ENCODE measurements at regions not wholly inside any gene's neighbourhood (a gene's known extent, or its start where the extent isn't known, plus 50 kb on each side); places are given as distances from the start of the nearest gene placed in this dataset.

DNA sequence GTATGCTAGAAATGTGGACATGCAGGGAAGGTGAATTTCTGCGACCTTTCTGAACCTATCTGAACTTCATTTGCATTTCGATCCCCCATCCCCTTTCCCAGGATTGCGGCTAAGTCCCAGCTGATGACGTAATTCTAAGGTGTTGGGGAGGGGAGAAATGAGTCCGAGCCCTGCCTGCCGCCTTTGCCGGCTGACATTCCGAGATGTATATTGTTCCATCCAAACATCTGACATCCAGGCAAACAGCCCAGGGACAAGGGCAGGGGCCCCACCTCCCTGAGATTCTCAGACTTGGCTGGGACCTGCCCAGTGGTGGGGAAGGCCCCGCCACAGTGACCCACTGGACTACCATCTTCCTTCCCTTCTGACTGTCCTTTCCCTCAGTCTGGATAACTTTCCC lies 494.6 kb downstream of the ENC1 start:
- H3K36me3 ChIP-seq (ENCODE audit: control insufficient read depth, insufficient read depth, low read length), result no peaks in the 10 kb centered on the region
- no peaks in the 10 kb centered on the region for H3K27me3 ChIP-seq (ENCODE audit: control insufficient read depth, insufficient read depth, low read length, poor library complexity, severe bottlenecking)
- H3K4me1 ChIP-seq (ENCODE audit: control insufficient read depth, insufficient read depth, low read length), result peaks cover 3% of the 10 kb centered on the region
- WGBS, 2 experiments, result 90 to 92% methylated on average over 9 of the region's 9 CpGs
- H3K27ac ChIP-seq (ENCODE audit: insufficient read depth, low read depth, low read length, poor library complexity, severe bottlenecking), result no peak overlapping the region
- H3K9me3 ChIP-seq (ENCODE audit: control insufficient read depth, low read length), result no peaks in the 10 kb centered on the region
- H3K4me3 ChIP-seq (ENCODE audit: insufficient read depth, low read depth, low read length), result no peak overlapping the region

GRCh38 chr5:74143721-74144330 lies 496.7 kb downstream of the ENC1 start:
- 90 to 93% methylated on average over 16 of the region's 16 CpGs for WGBS, 2 experiments
- Histone ChIP-seq H3K9me3 (ENCODE audit: control insufficient read depth, low read length) (no peaks in the 10 kb centered on the region), H3K4me3 (ENCODE audit: insufficient read depth, low read depth, low read length) (no peak overlapping the region)

DNA sequence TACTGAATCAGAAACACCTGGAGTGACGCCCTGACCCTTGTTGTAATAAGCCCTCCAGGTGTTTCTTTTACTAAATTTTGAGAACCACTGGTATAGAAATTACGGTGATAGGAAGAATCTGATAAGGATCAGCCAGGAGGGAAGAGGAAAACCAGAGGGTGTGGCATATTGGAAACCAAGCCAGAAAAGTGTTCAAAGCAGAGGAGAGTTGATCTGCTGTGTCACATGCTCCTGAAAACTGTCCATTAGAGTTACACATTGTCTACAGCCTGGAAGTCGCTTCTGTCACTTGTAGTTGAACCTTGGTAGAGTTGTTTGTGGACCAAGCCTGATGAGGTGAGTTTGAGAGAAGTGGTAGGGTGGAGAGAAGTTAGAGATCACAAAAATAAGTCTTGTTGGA lies 497.4 kb downstream of the ENC1 start:
- WGBS, 2 experiments, result 89 to 96% methylated on average over 3 of the region's 3 CpGs

More at GRCh38 chr5:74143721-74144330, 496.7 kb downstream of the ENC1 start:
- H3K27ac ChIP-seq (ENCODE audit: insufficient read depth, low read depth, low read length, poor library complexity, severe bottlenecking), result no peak overlapping the region
- H3K36me3 ChIP-seq (ENCODE audit: control insufficient read depth, insufficient read depth, low read length), result no peaks in the 10 kb centered on the region
- no peaks in the 10 kb centered on the region for H3K27me3 ChIP-seq (ENCODE audit: control insufficient read depth, insufficient read depth, low read length, poor library complexity, severe bottlenecking)
- peaks cover 3% of the 10 kb centered on the region for H3K4me1 ChIP-seq (ENCODE audit: control insufficient read depth, insufficient read depth, low read length)

DNA sequence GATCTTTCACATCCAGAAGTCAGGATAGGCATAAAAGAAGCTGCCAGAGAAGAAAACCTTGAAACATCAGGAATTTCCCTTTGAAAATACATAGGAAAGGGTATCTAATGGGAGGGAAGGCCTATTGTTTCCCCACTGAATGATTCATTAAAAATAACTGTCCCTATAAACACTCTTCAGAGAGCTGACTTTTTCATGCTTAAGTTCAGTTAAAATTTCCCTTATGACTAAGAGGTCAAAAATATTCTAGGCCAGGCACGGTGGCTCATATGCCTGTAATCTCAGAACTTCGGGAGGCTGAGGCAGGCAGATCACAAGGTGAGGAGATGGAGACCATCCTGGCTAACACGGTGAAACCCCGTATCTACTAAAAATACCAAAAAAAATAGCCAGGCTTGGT lies 499.5 kb downstream of the ENC1 start:
- 95 to 96% methylated on average over 4 of the region's 4 CpGs for WGBS, 2 experiments
- Histone ChIP-seq H3K36me3 (ENCODE audit: control insufficient read depth, insufficient read depth, low read length) (no peaks in the 10 kb centered on the region), H3K4me1 (ENCODE audit: control insufficient read depth, insufficient read depth, low read length) (peaks cover 3% of the 10 kb centered on the region), H3K27ac (ENCODE audit: insufficient read depth, low read depth, low read length, poor library complexity, severe bottlenecking) (no peak overlapping the region), H3K9me3 (ENCODE audit: control insufficient read depth, low read length) (no peaks in the 10 kb centered on the region), H3K4me3 (ENCODE audit: insufficient read depth, low read depth, low read length) (no peak overlapping the region), H3K27me3 (ENCODE audit: control insufficient read depth, insufficient read depth, low read length, poor library complexity, severe bottlenecking) (no peaks in the 10 kb centered on the region)

More for the DNA sequence above, 497.4 kb downstream of the ENC1 start:
- H3K27me3 ChIP-seq (ENCODE audit: control insufficient read depth, insufficient read depth, low read length, poor library complexity, severe bottlenecking), result no peaks in the 10 kb centered on the region
- no peak overlapping the region for H3K4me3 ChIP-seq (ENCODE audit: insufficient read depth, low read depth, low read length)
- H3K9me3 ChIP-seq (ENCODE audit: control insufficient read depth, low read length), result no peaks in the 10 kb centered on the region
- H3K36me3 ChIP-seq (ENCODE audit: control insufficient read depth, insufficient read depth, low read length), result no peaks in the 10 kb centered on the region
- H3K4me1 ChIP-seq (ENCODE audit: control insufficient read depth, insufficient read depth, low read length), result peaks cover 3% of the 10 kb centered on the region
- no peak overlapping the region for H3K27ac ChIP-seq (ENCODE audit: insufficient read depth, low read depth, low read length, poor library complexity, severe bottlenecking)

GRCh38 chr5:74140409-74140808 lies 500.1 kb downstream of the ENC1 start:
- 95 to 100% methylated on average over 2 of the region's 3 CpGs for WGBS, 2 experiments
- H3K27me3 ChIP-seq (ENCODE audit: control insufficient read depth, insufficient read depth, low read length, poor library complexity, severe bottlenecking), result no peaks in the 10 kb centered on the region
- H3K9me3 ChIP-seq (ENCODE audit: control insufficient read depth, low read length), result no peaks in the 10 kb centered on the region
- no peak overlapping the region for H3K27ac ChIP-seq (ENCODE audit: insufficient read depth, low read depth, low read length, poor library complexity, severe bottlenecking)
- no peak overlapping the region for H3K4me3 ChIP-seq (ENCODE audit: insufficient read depth, low read depth, low read length)
- H3K36me3 ChIP-seq (ENCODE audit: control insufficient read depth, insufficient read depth, low read length), result no peaks in the 10 kb centered on the region
- H3K4me1 ChIP-seq (ENCODE audit: control insufficient read depth, insufficient read depth, low read length), result peaks cover 3% of the 10 kb centered on the region

DNA sequence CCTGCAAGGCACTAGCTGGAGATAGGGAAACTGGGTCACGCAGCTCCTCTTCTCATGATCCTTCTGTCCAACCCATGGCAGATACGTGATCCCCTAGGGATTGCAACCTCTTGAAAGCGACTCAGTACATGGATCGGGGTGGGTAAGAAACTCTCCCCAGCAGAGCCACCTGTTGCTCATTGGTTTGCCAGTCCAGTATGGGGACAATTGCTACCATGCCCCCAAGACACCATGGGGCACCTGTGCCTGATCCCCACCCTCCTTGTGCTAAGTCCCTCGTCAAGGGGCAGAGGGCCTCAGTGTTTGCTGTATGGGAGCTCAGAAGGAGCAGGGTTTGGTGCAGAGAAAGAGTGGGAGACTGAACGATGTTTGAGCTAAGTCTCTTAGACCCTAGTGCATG lies 500.9 kb downstream of the ENC1 start:
- H3K4me1 ChIP-seq (ENCODE audit: control insufficient read depth, insufficient read depth, low read length), result peaks cover 3% of the 10 kb centered on the region
- WGBS, 2 experiments, result 91 to 94% methylated on average over 6 of the region's 6 CpGs
- H3K4me3 ChIP-seq (ENCODE audit: insufficient read depth, low read depth, low read length), result no peak overlapping the region
- H3K27ac ChIP-seq (ENCODE audit: insufficient read depth, low read depth, low read length, poor library complexity, severe bottlenecking), result no peak overlapping the region
- H3K36me3 ChIP-seq (ENCODE audit: control insufficient read depth, insufficient read depth, low read length), result no peaks in the 10 kb centered on the region
- H3K27me3 ChIP-seq (ENCODE audit: control insufficient read depth, insufficient read depth, low read length, poor library complexity, severe bottlenecking), result no peaks in the 10 kb centered on the region
- no peaks in the 10 kb centered on the region for H3K9me3 ChIP-seq (ENCODE audit: control insufficient read depth, low read length)

GRCh38 chr5:74138721-74139120 lies 501.8 kb downstream of the ENC1 start:
- WGBS, 2 experiments, result 83 to 88% methylated on average over 2 of the region's 2 CpGs
- H3K27me3 ChIP-seq (ENCODE audit: control insufficient read depth, insufficient read depth, low read length, poor library complexity, severe bottlenecking), result no peaks in the 10 kb centered on the region
- H3K4me1 ChIP-seq (ENCODE audit: control insufficient read depth, insufficient read depth, low read length), result peaks cover 2% of the 10 kb centered on the region
- no peak overlapping the region for H3K27ac ChIP-seq (ENCODE audit: insufficient read depth, low read depth, low read length, poor library complexity, severe bottlenecking)
- no peaks in the 10 kb centered on the region for H3K9me3 ChIP-seq (ENCODE audit: control insufficient read depth, low read length)
- H3K4me3 ChIP-seq (ENCODE audit: insufficient read depth, low read depth, low read length), result no peak overlapping the region
- H3K36me3 ChIP-seq (ENCODE audit: control insufficient read depth, insufficient read depth, low read length), result no peaks in the 10 kb centered on the region

GRCh38 chr5:74136276-74136825 lies 504.2 kb downstream of the ENC1 start:
- H3K4me3 ChIP-seq (ENCODE audit: insufficient read depth, low read depth, low read length), result no peak overlapping the region
- H3K9me3 ChIP-seq (ENCODE audit: control insufficient read depth, low read length), result no peaks in the 10 kb centered on the region
- WGBS, 2 experiments, result 89 to 92% methylated on average over 2 of the region's 2 CpGs

GRCh38 chr5:74135033-74135432 lies 505.5 kb downstream of the ENC1 start:
- Histone ChIP-seq H3K36me3 (ENCODE audit: control insufficient read depth, insufficient read depth, low read length) (no peaks in the 10 kb centered on the region), H3K9me3 (ENCODE audit: control insufficient read depth, low read length) (no peaks in the 10 kb centered on the region), H3K4me1 (ENCODE audit: control insufficient read depth, insufficient read depth, low read length) (no peaks in the 10 kb centered on the region), H3K27me3 (ENCODE audit: control insufficient read depth, insufficient read depth, low read length, poor library complexity, severe bottlenecking) (no peaks in the 10 kb centered on the region), H3K4me3 (ENCODE audit: insufficient read depth, low read depth, low read length) (no peak overlapping the region), H3K27ac (ENCODE audit: insufficient read depth, low read depth, low read length, poor library complexity, severe bottlenecking) (no peak overlapping the region)
- 94 to 100% methylated on average over 1 of the region's 1 CpG for WGBS, 2 experiments

More at GRCh38 chr5:74136276-74136825, 504.2 kb downstream of the ENC1 start:
- no peaks in the 10 kb centered on the region for H3K27me3 ChIP-seq (ENCODE audit: control insufficient read depth, insufficient read depth, low read length, poor library complexity, severe bottlenecking)
- no peak overlapping the region for H3K27ac ChIP-seq (ENCODE audit: insufficient read depth, low read depth, low read length, poor library complexity, severe bottlenecking)
- no peaks in the 10 kb centered on the region for H3K4me1 ChIP-seq (ENCODE audit: control insufficient read depth, insufficient read depth, low read length)
- no peaks in the 10 kb centered on the region for H3K36me3 ChIP-seq (ENCODE audit: control insufficient read depth, insufficient read depth, low read length)

- Histone ChIP-seq H3K4me1 (ENCODE audit: control insufficient read depth, insufficient read depth, low read length) (peaks cover 6% of the 10 kb centered on the region), H3K27ac (ENCODE audit: insufficient read depth, low read depth, low read length, poor library complexity, severe bottlenecking) (no peak overlapping the region), H3K4me3 (ENCODE audit: insufficient read depth, low read depth, low read length) (no peak overlapping the region), H3K9me3 (ENCODE audit: control insufficient read depth, low read length) (no peaks in the 10 kb centered on the region), H3K36me3 (ENCODE audit: control insufficient read depth, insufficient read depth, low read length) (no peaks in the 10 kb centered on the region), H3K27me3 (ENCODE audit: control insufficient read depth, insufficient read depth, low read length, poor library complexity, severe bottlenecking) (no peaks in the 10 kb centered on the region)
- 93% methylated on average over 4 of the region's 4 CpGs for whole genome bisulfite sequencing, 2 experiments
Observed at GRCh38 chr5:74132485-74132884, 506.5 kb downstream of the ARHGEF28 start.

All from ectodermal cell (in vitro differentiated cells).